Vagina (tissue), 2 donors: ENCODE measurements at regions not wholly inside any gene's neighbourhood (a gene's known extent, or its start where the extent isn't known, plus 50 kb on each side); places are given as distances from the start of the nearest gene placed in this dataset.

Experiments
- DNase-seq, 2 donors: peaks; one replicate each; pipeline ENCODE4 v3.0.0-alpha.2; 2017; ENCODE audit errors: extremely low spot score in 2 of 2
- H3K27ac ChIP-seq: fragments of 200-600 bp; sonication (generic); one replicate; pipeline ENCODE4 v1.5.1; 2019
- H3K27me3 ChIP-seq: fragments of 200-600 bp; sonication (generic); one replicate; pipeline ENCODE4 v1.5.1; 2019
- H3K36me3 ChIP-seq, 2 donors: fragments of 200-600 bp; sonication (generic); one replicate each; pipeline ENCODE4 v1.5.1; 2017 to 2019
- H3K4me1 ChIP-seq: fragments of 200-600 bp; sonication (generic); one replicate; pipeline ENCODE4 v1.5.1; 2019
- H3K4me3 ChIP-seq, 2 donors: fragments of 200-600 bp; sonication (generic); 1 replicate in 1 of 2; 2 replicates in 1 of 2; pipeline ENCODE4 v1.5.1; 2016 to 2019
- H3K9me3 ChIP-seq: fragments of 200-600 bp; sonication (generic); one replicate; pipeline ENCODE4 v1.5.1; 2019
- CTCF ChIP-seq, 3 experiments: fragments of 450-650 bp in 2 of 3; fragments of 200-600 bp in 1 of 3; sonication (generic) in 1 of 3; IDR thresholded peaks; one replicate each; pipeline ENCODE4 v1.5.1; 2017 to 2019; ENCODE audit warnings: antibody characterized with exemption in 3 of 3, mild to moderate bottlenecking in 2 of 3, moderate library complexity in 2 of 3
- POLR2A ChIP-seq, 2 donors: fragments of 450-650 bp; IDR thresholded peaks; one replicate each; pipeline ENCODE4 v1.6.1; 2017; ENCODE audit warnings: antibody characterized with exemption in 2 of 2, mild to moderate bottlenecking in 2 of 2, moderate library complexity in 2 of 2
- POLR2AphosphoS5 ChIP-seq, 2 donors: sonication (generic); formaldehyde crosslinking; IDR thresholded peaks; one replicate each; pipeline ENCODE4 v1.9.0; 2017; ENCODE audit warnings: antibody characterized with exemption in 2 of 2, mild to moderate bottlenecking in 2 of 2, low read depth in 1 of 2; ENCODE audit not compliant: insufficient read depth in 1 of 2
- intact Hi-C: fragments of 100-400 bp; cut with DNase I; formaldehyde crosslinking; loops from one replicate; pipeline ENCODE4 v1.15.1; 2023

- DNase-seq, result no peak
- TF ChIP-seq CTCF (IDR thresholded peaks at IDR 0.05), result no peak
- no peak for TF ChIP-seq POLR2AphosphoS5 (IDR thresholded peaks at IDR 0.05; ENCODE audit: insufficient read depth in 1 of 2, low read depth in 1 of 2)
- TF ChIP-seq POLR2A (IDR thresholded peaks at IDR 0.05), result no peak
- Histone ChIP-seq H3K36me3 (no peaks in the 10 kb centered on the region), H3K9me3 (no peaks in the 10 kb centered on the region), H3K4me3 (no peak overlapping the region), H3K27ac (no peak overlapping the region), H3K27me3 (no peaks in the 10 kb centered on the region), H3K4me1 (no peaks in the 10 kb centered on the region)
- intact Hi-C loops, result no loop called here
Observed at GRCh38 chr5:166270712-166271111, 2020.7 kb upstream of the WWC1 start.

GRCh38 chr5:166276006-166276405 is 2015.4 kb upstream of the WWC1 start:
- Histone ChIP-seq H3K4me1 (no peaks in the 10 kb centered on the region), H3K27me3 (no peaks in the 10 kb centered on the region), H3K36me3 (no peaks in the 10 kb centered on the region), H3K9me3 (no peaks in the 10 kb centered on the region), H3K27ac (no peak overlapping the region), H3K4me3 (no peak overlapping the region)
- intact Hi-C loops, result no loop called here
- no peak for TF ChIP-seq POLR2A (IDR thresholded peaks at IDR 0.05)
- no peak for TF ChIP-seq POLR2AphosphoS5 (IDR thresholded peaks at IDR 0.05; ENCODE audit: insufficient read depth in 1 of 2, low read depth in 1 of 2)
- TF ChIP-seq CTCF (IDR thresholded peaks at IDR 0.05), result no peak
- no peak for DNase-seq

- H3K4me3 ChIP-seq, result no peak overlapping the region
- H3K36me3 ChIP-seq, result no peaks in the 10 kb centered on the region
- no peak for DNase-seq
- intact Hi-C loops, result no loop called here
- H3K4me1 ChIP-seq, result no peaks in the 10 kb centered on the region
- H3K9me3 ChIP-seq, result no peaks in the 10 kb centered on the region
- H3K27me3 ChIP-seq, result no peaks in the 10 kb centered on the region
- TF ChIP-seq POLR2AphosphoS5 (IDR thresholded peaks at IDR 0.05; ENCODE audit: insufficient read depth in 1 of 2, low read depth in 1 of 2) (no peak), CTCF (IDR thresholded peaks at IDR 0.05) (no peak), POLR2A (IDR thresholded peaks at IDR 0.05) (no peak)
- no peak overlapping the region for H3K27ac ChIP-seq
Observed at GRCh38 chr5:166279828-166280227, 2011.6 kb upstream of the WWC1 start.

- no peaks in the 10 kb centered on the region for H3K4me1 ChIP-seq
- H3K4me3 ChIP-seq, result no peak overlapping the region
- TF ChIP-seq POLR2AphosphoS5 (IDR thresholded peaks at IDR 0.05; ENCODE audit: insufficient read depth in 1 of 2, low read depth in 1 of 2), result no peak
- TF ChIP-seq CTCF (IDR thresholded peaks at IDR 0.05), result no peak
- TF ChIP-seq POLR2A (IDR thresholded peaks at IDR 0.05), result no peak
- H3K36me3 ChIP-seq, result no peaks in the 10 kb centered on the region
- H3K27ac ChIP-seq, result no peak overlapping the region
- H3K9me3 ChIP-seq, result no peaks in the 10 kb centered on the region
- H3K27me3 ChIP-seq, result no peaks in the 10 kb centered on the region
- DNase-seq, result no peak
- intact Hi-C loops, result no loop called here
Observed at GRCh38 chr5:166281433-166281832, 2010.0 kb upstream of the WWC1 start.

GRCh38 chr5:166282939-166283338 is 2008.5 kb upstream of the WWC1 start:
- Histone ChIP-seq H3K4me1 (no peaks in the 10 kb centered on the region), H3K27me3 (no peaks in the 10 kb centered on the region), H3K9me3 (no peaks in the 10 kb centered on the region), H3K36me3 (no peaks in the 10 kb centered on the region), H3K27ac (no peak overlapping the region), H3K4me3 (no peak overlapping the region)
- intact Hi-C loops, result no loop called here
- TF ChIP-seq POLR2A (IDR thresholded peaks at IDR 0.05) (no peak), POLR2AphosphoS5 (IDR thresholded peaks at IDR 0.05; ENCODE audit: insufficient read depth in 1 of 2, low read depth in 1 of 2) (no peak), CTCF (IDR thresholded peaks at IDR 0.05) (no peak)
- no peak for DNase-seq
